ENCODE measurements at regions not wholly inside any gene's neighbourhood (a gene's known extent, or its start where the extent isn't known, plus 50 kb on each side); places are given as distances from the start of the nearest gene placed in this dataset.
A peak's percentile ranks its signal among the peaks of the same experiment; 100 is the strongest.
"Not testable (repeated sequence)": the region's sequence is repeated elsewhere in the genome, so short reads cannot be mapped to it uniquely, and the experiment has no call there.

DNA sequence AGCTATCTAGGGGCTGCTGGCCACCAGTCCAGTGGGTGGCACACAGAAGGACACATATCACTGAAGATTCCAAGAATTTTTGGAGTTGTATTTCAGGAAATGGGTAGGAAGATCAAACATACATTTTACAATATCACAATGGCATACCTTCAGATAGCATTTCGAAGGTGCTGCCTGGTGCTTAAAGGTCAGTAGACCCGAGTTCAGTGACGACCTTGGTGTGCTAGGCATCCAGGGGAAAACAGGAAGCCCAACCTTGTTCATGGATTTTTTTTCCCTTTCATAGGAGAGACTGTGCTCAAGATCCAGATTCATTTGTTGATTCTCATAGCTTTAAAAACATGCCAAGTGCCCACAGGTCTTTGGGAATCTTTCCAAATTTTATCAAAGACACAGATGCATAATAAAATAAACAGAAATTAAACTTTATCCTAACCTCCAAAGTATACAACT is 51.0 kb upstream of the RCBTB2 start:
- DNase-seq (ENCODE audit: low read depth in 4 of 4, low spot score in 1 of 4) = no peak

DNA sequence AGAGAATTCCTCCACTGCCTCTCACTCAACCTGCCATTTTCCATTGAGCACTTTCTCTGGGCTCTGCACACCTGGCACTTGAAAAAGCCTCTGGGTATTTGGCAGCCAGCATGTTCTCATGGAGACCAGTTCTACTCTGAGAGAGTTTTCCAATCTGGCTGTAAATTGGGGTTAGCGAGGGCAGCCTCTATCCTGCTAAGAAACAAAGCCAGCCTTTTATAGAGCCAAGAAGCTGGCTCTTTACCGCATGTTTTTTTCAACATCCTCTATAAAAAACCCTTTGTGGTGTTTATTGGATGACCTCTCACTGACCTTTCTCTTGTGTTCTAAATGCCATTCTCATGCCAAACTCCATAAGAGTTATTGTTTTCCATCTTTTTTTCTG is 52.6 kb upstream of the RCBTB2 start:
- DNase-seq (ENCODE audit: low read depth in 4 of 4, low spot score in 1 of 4) = no peak

DNA sequence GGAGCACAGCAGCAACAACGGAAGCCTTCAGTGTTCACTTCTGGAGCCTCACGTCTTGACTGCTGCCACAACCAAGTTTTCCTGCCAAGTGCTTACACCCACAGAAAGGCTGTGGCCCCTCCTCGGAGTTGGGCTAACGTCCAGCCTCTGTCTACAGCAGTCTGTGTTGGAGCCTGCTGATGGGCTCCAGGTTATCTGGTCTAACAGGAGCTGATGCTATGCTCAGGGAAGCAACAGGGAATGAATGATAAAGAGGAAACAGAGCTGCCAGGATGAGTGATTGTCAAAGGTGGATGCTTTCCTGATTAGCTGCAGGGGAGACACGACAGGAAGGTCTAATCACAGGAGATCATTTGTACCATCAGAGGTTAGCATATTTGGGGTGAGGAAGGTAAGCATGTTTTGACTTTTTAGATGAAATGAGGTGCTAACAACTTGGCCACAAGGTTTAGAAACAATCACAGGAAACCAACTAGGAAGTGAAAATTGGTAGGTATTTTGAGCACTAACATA is 53.8 kb upstream of the RCBTB2 start:
- DNase-seq (ENCODE audit: low read depth in 4 of 4, low spot score in 1 of 4) = no peak

DNA sequence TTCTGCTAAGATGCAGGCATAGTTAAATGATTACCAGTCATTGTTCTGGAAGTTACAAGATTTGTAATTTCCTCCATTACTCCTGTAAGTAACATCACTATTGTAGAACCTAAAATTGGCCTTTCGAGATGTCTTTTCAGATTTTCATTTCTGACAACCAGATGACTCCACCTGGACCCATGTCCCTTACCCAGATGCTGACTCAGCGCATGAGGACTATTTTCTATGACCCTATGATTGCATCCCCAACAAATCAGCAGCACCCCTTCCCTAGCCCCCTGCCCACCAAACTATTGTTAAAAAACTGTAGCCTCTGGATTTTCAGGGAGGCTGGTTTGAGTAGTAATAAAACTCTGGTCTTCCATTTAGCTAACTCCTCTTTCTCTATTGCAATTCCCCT is 55.2 kb upstream of the RCBTB2 start:
- DNase-seq (ENCODE audit: low read depth in 4 of 4, low spot score in 1 of 4) = no peak

DNA sequence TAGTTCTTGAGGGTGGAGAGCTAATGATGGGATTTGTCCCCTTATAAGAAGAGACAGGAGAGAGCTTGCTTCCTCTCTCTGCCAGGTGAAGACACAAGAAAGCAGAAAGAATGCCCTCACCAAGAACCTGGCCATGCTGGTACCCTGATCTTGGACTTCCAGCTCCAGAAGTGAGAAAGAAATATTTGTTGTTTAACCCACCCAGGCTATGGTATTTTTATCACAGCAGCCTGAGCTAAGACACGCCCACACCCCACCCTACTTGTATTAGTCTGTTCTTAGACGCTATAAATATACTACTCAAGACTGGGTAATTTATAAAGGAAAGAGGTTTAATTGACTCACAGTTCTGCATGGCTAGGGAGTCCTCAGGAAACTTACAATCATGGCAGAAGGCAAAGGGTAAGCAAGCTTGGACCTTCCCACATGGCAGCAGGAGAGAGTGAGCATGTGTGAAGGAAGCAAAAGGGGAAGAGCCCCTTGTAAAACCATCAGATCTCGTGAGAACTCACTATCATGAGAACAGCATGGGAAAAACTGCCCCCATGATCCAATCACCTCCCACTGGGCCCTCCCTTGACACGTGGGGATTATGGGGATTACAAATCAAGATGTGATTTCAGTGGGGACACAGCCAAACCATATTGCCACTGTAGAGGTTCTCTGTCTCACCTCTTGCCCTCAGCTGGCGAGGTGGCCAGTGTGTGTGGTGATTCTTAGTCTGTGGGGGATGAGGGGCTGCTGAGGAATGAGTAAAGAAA is 57.4 kb upstream of the RCBTB2 start:
- no peak for DNase-seq (ENCODE audit: low read depth in 4 of 4, low spot score in 1 of 4)

DNA sequence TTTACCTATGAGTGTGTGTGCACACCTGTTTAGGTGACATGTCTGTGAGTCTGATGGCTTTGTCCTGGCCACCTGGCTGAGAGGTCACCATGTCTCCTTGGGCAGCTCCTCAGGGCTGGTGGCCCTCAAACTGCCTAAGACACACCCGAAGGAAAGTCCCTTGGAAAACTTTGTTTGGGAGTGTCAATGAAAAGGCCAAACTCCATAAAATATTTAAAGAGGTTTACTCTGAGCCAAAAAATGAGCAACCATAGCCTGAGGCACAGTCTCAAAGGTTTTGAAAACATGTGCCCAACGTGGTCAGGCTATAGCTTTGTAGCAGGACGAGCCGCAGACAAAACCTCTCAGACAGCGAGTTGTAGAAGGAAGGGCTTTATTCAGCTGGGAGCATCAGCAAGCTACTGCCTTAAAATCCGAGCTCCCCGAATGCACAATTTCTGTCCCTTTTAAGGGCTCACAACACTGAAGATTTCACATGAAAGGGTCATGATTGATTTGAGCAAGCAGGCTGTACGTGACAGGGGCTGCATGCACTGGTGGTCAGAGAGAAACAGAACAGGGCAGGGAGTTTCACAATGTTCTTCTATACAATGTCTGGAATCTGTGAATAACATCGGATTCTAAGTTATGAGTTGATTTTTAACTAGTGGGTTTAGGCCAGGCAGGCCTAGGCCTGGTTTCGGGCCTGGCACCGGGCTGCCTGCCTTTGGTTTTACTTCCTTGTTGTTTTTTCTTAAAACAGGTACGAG is 58.4 kb upstream of the RCBTB2 start:
- DNase-seq (ENCODE audit: low read depth in 4 of 4, low spot score in 1 of 4) = not testable (repeated sequence)

DNA sequence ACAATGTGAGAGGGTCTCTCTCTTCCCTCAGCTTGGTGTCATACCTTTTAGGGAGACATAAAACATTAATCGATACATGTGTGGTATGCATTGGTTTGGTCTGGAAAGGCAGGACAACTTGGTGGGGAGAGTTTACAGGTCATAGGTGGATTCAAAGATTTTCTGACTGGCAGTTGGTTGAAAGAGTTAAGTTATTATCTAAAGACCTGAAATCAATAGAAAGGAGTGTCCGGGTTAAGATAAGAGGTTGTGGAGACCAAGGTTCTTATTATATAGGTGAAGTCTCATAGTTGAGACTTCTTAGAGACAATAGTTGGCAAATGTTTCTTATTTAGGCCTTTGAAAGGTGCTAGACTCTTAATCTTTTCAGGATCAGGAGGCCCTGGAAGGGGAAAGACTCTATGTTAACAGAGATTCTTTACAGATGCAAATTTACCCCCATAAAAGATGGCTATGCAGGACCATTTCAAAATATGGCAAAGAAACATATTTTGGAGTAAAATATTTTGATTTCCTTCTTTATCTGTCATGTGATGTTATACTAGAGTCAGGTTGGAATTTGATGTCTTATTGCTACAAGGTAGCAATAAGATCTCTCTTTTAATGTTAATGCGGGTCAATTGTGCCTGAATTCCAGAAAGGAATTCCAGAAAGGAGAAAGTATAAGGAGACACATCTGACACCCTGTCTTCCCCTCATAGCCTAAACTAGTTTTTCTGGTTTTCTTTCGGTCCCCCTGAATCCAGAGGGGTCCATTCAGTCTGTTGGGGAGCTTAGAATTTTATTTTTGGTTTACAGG is 59.2 kb upstream of the RCBTB2 start:
- DNase-seq (ENCODE audit: low read depth in 4 of 4, low spot score in 1 of 4) = no peak

DNA sequence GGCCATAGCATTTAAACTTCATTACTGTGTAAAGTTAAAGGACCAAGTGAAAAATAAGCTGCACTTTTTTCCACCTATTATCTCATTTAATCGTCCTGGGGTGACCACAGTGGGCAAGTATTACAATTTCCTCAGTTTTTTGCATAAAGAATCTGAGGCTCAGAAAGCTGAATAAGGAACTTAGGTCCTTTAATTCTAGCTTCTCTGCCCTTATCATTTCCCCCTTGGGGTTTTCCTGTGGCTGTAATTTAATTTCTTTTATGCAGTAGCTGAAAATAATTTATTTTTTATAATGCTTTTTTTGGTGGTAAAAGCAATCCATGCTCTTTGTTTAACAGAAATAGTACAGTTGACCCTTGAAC is 59.8 kb upstream of the RCBTB2 start:
- DNase-seq (ENCODE audit: low read depth in 4 of 4, low spot score in 1 of 4) = no peak

DNA sequence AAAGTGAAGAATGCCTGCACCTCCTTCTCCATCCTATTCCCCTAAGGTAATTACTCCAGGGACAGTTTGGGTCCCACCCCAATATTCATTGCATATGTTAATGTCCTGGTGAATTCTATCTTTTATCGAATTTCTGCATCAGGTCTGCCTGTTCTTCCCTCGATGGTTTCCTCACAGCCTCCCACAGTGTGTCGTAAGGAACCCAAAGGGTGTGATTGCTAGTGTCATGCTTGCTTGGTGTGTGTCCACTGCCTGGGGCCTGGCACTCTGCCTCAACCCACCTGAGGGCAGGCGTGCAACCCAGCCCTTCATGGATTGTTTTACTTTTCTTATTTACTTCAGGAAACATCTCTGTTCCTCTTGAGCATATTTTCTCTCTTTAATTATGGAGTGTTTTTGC is 60.2 kb upstream of the CYSLTR2 start:
- DNase-seq (ENCODE audit: low read depth in 4 of 4, low spot score in 1 of 4) = no peak

DNA sequence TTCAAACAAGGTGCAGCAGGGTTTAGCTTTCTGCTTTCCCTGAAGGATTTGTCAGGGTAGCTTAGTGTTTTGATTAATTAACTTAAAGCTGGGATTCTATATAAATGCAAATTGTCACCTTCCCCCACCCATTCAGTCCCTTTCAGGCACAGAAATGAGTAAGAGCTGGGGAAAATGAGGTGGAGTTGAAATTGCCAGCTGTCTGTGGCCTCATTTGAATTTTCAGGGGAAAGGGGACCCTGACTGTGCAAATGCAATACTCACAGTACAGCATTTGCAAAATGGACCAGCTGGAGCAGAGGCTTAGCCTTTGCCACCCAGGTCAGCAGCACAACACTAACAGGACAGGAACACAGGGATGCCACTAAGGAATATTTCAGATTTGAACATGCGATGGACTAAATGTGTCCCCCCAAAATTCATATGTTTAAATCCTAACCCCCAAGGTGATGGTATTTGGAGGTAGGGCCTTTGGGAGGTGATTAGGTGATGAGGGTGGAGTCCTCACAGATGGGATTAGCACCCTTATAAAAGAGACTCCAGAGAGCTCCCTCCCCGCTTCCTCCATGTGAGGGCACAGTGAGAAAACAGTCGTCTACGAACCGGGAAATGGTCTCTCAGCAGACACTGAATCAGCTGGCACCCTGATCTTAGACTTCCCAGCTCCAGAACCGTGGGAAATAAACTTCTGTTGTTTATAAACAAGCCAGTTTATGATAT is 59.5 kb upstream of the CYSLTR2 start:
- DNase-seq (ENCODE audit: low read depth in 4 of 4, low spot score in 1 of 4) = no peak

DNA sequence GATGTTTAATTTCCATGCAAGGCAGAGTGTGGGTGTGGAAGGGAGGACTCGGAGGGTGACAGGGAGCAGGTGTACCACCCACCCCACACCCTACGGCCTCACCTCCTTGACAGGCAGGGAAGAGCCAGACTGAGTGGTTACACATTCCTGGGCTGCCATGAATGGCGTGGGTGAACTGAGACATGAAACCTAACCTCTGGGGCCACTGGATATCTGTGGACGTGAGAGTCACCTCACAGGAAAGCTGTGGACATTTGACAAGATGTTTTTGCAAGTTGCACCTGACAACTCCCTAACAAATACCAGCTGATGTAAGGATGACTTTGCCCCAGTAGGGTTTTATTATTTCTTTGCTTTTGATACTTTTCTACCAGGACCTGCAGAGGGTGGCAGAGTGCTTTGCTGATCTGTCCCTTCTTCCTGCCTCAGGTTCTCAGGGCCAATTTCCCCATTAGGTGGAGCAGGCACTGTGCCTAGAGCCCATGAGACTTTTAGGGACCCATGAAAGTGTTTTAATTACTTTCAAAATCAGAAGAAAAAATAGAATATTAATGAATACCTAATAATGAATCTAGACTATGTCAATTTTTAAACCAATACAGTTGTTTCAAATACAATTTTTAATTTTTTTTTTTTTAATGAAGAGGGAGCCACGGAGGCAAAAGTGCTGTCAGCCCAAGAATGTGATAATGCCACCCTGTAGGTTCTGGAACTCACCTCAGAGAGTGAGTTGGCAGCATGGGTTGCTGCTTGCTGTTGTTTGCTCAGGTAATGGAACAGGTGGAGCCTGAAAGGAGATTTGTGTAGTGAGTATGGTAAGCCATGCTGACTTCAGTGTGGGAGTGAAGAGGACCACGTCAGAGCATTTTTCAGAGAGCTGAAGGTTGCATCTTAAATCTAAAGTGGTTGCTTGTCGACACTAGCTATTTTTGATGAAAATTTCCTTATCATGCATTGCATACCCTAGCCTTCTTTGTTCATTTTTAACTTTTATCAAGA is 58.0 kb upstream of the CYSLTR2 start:
- DNase-seq (ENCODE audit: low read depth in 4 of 4, low spot score in 1 of 4) = peak in 2 of 4 experiments; percentile 22 to 27

DNA sequence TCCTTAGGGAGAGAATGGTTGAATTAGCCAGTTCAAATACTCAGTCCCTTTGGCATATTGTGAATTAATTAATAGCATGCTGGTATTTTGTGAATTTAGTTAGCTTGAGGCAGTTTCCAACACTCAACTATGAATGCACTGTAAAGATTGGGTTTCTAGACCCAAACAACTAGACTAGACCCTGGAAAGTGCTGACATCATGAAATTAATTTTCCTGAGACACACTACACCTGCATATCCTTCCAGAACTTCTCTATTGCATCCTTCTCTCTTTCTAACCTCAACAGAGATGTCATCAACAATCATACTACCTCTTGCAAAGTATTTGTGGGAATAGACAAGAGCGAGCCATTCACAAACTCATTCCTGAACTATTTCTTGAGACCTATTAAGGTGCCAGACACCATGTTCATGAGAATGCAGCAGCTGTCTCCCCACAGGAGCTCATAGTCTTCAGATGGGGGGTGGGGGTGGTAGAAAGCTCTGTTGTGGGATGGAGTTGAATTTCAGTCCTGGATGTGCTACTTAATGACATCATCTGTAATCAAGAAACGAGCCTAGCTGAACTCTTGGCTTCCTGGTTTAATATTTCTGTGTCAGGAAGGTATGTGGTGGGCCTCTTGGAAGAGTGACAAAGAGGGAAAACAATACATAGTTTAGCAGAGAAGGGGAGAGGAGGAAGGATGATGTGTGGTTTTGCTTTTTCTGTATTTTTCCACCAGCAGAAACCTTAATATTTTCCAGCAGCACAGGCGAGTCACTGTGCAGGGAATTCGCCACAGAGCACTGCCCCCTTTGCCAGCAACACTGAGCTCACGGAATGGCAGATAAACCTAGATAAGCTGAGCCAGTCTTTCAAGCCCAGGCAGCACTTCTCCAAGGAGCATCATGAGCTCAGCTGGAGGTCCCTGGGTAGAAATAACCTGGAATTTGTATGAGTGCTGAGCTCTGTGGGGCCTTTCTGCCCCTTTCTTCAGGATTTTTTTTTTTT is 53.1 kb upstream of the CYSLTR2 start:
- DNase-seq (ENCODE audit: low read depth in 4 of 4, low spot score in 1 of 4) = no peak

DNA sequence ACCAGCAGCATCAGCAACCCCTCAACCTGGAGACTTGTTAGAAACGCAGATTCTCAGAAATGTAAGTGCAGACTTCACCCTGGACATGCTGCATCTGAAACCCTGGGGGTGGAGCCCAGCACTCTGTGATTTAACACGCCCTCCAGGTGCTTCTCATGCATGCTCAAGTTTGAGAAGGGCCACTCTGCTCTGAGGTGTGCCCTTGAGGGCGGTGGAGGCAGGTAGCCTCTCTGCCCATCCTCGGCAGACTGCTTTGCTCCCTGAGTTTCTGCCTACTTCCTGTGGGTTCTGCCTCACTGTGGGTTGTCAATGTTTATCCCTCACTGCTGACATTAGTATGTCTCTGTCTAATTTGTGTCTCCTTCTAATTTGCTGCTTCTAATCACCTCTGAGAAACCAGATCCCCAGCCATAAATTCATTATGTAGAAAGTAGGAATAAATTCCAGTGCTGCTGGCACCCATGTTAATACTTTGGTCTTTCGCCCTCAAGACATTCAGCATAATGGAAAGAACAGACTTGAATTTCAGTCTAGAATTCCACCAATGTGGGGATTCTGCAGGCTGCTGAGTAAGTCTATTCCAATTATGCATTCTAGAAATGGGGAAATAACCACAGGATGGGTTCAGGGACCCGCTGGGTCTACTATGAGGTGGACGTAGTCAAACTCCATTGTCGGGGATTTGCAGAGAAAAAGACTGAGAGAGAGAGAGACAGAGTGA is 51.3 kb upstream of the CYSLTR2 start:
- DNase-seq (ENCODE audit: low read depth in 4 of 4, low spot score in 1 of 4) = no peak

DNA sequence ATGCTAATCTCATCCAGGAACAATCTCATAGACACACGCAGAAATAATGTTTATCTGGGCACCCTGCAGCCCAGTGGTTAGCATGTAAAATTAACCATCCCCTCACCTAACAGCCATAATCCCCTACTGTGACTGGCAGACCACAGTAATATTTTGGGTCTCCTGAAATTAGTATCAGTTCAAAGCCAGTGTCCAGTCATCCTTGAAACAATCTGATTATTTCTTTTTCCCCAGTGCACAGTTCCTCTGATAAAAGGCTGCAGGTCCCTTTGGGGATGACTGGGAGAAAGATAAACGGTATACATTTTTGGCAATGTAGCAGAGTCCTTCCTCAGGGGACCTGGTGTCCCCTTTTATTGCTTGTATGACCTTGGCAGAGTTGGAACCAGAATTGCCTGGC is 50.4 kb upstream of the CYSLTR2 start:
- DNase-seq (ENCODE audit: low read depth in 4 of 4, low spot score in 1 of 4) = no peak

Measured in stimulated activated CD4-positive, alpha-beta T cell treated with anti-CD3 and anti-CD28 coated beads, Interleukin-1b, Interleukin-23, amount 100 ng/mL, for 24 hours (primary cell).